HL-60 (cell line): ENCODE measurements at regions not wholly inside any gene's neighbourhood (a gene's known extent, or its start where the extent isn't known, plus 50 kb on each side); places are given as distances from the start of the nearest gene placed in this dataset.

Source experiments
- DNase-seq, 2 experiments: peaks; one replicate each; pipeline ENCODE4 v3.0.0-alpha.2; 2010 to 2020; ENCODE audit warnings: low read depth in 1 of 2, low spot score in 1 of 2
- H3K27ac ChIP-seq: fragments of 250-450 bp; sonication (Bioruptor Pico); replicated peaks from 2 replicates; pipeline ENCODE4 v1.5.1; 2020; ENCODE audit warnings: mild to moderate bottlenecking, moderate library complexity
- H3K27me3 ChIP-seq: fragments of 250-450 bp; sonication (Bioruptor Pico); 2 replicates; pipeline ENCODE4 v1.5.1; 2021; ENCODE audit warnings: mild to moderate bottlenecking, moderate library complexity; ENCODE audit not compliant: insufficient read depth, poor library complexity, severe bottlenecking
- H3K4me3 ChIP-seq: replicated peaks from 2 replicates; pipeline ENCODE4 v1.5.1; 2011; ENCODE audit warnings: mild to moderate bottlenecking, control low read depth, low read length; ENCODE audit not compliant: insufficient read depth
- CTCF ChIP-seq: IDR thresholded peaks from one replicate; pipeline ENCODE4 v1.5.1; 2011; ENCODE audit warnings: low read length, control low read depth, inconsistent platforms; ENCODE audit not compliant: insufficient read depth
- GABPA ChIP-seq: IDR thresholded peaks from 2 replicates; pipeline ENCODE4 v1.6.1; 2012; ENCODE audit warnings: low read depth
- POLR2AphosphoS5 ChIP-seq: IDR thresholded peaks from 2 replicates; pipeline ENCODE4 v1.6.1; 2012; ENCODE audit warnings: low read depth
- REST ChIP-seq: IDR thresholded peaks from 2 replicates; pipeline ENCODE4 v1.6.1; 2012; ENCODE audit warnings: low read depth; ENCODE audit not compliant: insufficient replicate concordance
- SPI1 ChIP-seq: IDR thresholded peaks from 2 replicates; pipeline ENCODE4 v1.6.1; 2012; ENCODE audit warnings: low read depth, mild to moderate bottlenecking, borderline replicate concordance

GRCh38 chr7:125683156-125683555, 753.5 kb upstream of the POT1 start:
- Histone ChIP-seq H3K27ac (no peak overlapping the region), H3K27me3 (no peaks in the 10 kb centered on the region), H3K4me3 (no peak overlapping the region)
- no peak for DNase-seq
- no peak for TF ChIP-seq GABPA
- no peak for TF ChIP-seq CTCF
- no peak for TF ChIP-seq SPI1
- TF ChIP-seq POLR2AphosphoS5, result no peak
- TF ChIP-seq REST, result no peak

GRCh38 chr7:125681508-125681907, 751.9 kb upstream of the POT1 start:
- no peak for DNase-seq
- no peak overlapping the region for H3K4me3 ChIP-seq
- TF ChIP-seq GABPA (no peak), SPI1 (no peak), CTCF (no peak)
- no peak overlapping the region for H3K27ac ChIP-seq
- no peaks in the 10 kb centered on the region for H3K27me3 ChIP-seq

- DNase-seq, result no peak
- no peak for TF ChIP-seq SPI1
- TF ChIP-seq CTCF, result no peak
- Histone ChIP-seq H3K27me3 (no peaks in the 10 kb centered on the region), H3K4me3 (no peak overlapping the region), H3K27ac (no peak overlapping the region)
Observed at GRCh38 chr7:125678771-125679170, 749.1 kb upstream of the POT1 start.

- TF ChIP-seq GABPA (no peak), SPI1 (no peak), REST (no peak), POLR2AphosphoS5 (no peak), CTCF (no peak)
- DNase-seq, result no peak
- no peak overlapping the region for H3K27ac ChIP-seq
- no peak overlapping the region for H3K4me3 ChIP-seq
- no peaks in the 10 kb centered on the region for H3K27me3 ChIP-seq
Observed at GRCh38 chr7:125675640-125676039, 746.0 kb upstream of the POT1 start.
